ENCODE measurements at regions not wholly inside any gene's neighbourhood (a gene's known extent, or its start where the extent isn't known, plus 50 kb on each side); places are given as distances from the start of the nearest gene placed in this dataset.
"Not testable (repeated sequence)": the region's sequence is repeated elsewhere in the genome, so short reads cannot be mapped to it uniquely, and the experiment has no call there.

DNA sequence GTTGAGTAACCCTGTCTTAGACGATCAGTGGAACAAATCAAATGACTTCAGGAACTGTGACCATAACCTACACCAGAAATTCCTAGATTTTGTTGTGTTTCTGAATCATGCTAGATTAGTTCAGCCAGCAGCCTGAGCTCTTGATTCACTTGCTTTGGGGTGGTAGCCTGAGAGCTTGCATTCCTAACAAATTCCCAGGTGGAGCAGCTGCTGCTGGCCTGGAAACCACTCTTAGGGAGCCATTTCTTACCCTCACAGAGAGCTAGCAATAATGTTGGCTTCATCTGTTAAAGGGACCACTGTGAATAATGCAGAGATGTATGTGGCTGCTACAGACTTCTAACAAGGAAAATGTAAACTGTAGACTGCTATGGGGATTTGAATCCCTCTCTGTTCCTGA is 388.1 kb upstream of the PRR20A start:
- Histone ChIP-seq H3K27ac (ENCODE audit: low read depth, low read length) (no peak overlapping the region), H3K27me3 (ENCODE audit: control insufficient read depth, insufficient read depth, low read length) (no peaks in the 10 kb centered on the region), H3K4me1 (ENCODE audit: control insufficient read depth, insufficient read depth, low read length) (no peaks in the 10 kb centered on the region), H3K9me3 (ENCODE audit: control insufficient read depth, insufficient read depth, low read length) (no peaks in the 10 kb centered on the region), H3K4me3 (ENCODE audit: low read depth, low read length) (no peak overlapping the region), H3K36me3 (ENCODE audit: control insufficient read depth, insufficient read depth, low read length) (no peaks in the 10 kb centered on the region)
- DNase-seq (ENCODE audit: low read depth in 4 of 6, low spot score in 6 of 6): no peak
- WGBS (ENCODE audit: insufficient coverage): no CpG with 5 or more reads among the region's 1 CpG

GRCh38 chr13:56755181-56755935 is 385.4 kb upstream of the PRR20A start:
- Histone ChIP-seq H3K27ac (ENCODE audit: low read depth, low read length) (no peak overlapping the region), H3K9me3 (ENCODE audit: control insufficient read depth, insufficient read depth, low read length) (no peaks in the 10 kb centered on the region), H3K4me1 (ENCODE audit: control insufficient read depth, insufficient read depth, low read length) (no peaks in the 10 kb centered on the region), H3K36me3 (ENCODE audit: control insufficient read depth, insufficient read depth, low read length) (no peaks in the 10 kb centered on the region), H3K27me3 (ENCODE audit: control insufficient read depth, insufficient read depth, low read length) (no peaks in the 10 kb centered on the region), H3K4me3 (ENCODE audit: low read depth, low read length) (no peak overlapping the region)
- peak in 4 of 6 donors; percentile 1 to 59 (median 4) for DNase-seq (ENCODE audit: low read depth in 4 of 6, low spot score in 6 of 6)
- 69% methylated on average over 2 of the region's 3 CpGs for WGBS (ENCODE audit: insufficient coverage)

GRCh38 chr13:56763333-56763732 is 377.4 kb upstream of the PRR20A start:
- H3K4me3 ChIP-seq (ENCODE audit: low read depth, low read length); H3K4me1 ChIP-seq (ENCODE audit: control insufficient read depth, insufficient read depth, low read length); H3K27ac ChIP-seq (ENCODE audit: low read depth, low read length); DNase-seq (ENCODE audit: low read depth in 4 of 6, low spot score in 6 of 6); H3K36me3 ChIP-seq (ENCODE audit: control insufficient read depth, insufficient read depth, low read length); H3K9me3 ChIP-seq (ENCODE audit: control insufficient read depth, insufficient read depth, low read length); H3K27me3 ChIP-seq (ENCODE audit: control insufficient read depth, insufficient read depth, low read length): not testable (repeated sequence)
- WGBS (ENCODE audit: insufficient coverage): 100% methylated on average over 1 of the region's 1 CpG

DNA sequence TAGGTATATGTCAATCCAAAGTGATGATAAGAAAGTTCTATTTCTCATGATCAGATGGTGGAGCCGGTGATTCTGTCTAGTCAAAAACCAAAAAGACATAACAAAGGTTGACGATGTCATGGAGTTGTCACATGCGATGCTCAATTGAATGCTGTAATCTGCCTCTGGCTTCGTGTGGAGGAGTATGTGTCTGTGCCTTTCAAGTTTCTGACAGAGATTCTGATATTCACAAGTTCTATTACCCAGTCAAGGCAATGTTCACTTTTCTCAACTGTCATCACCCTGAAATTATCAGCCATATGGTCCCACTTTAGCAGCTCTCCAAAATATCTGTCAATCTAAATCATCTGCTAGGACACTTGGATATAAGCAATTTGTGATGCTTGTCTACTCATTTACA is 367.6 kb upstream of the PRR20A start:
- Histone ChIP-seq H3K4me3 (ENCODE audit: low read depth, low read length) (no peak overlapping the region), H3K9me3 (ENCODE audit: control insufficient read depth, insufficient read depth, low read length) (no peaks in the 10 kb centered on the region), H3K27me3 (ENCODE audit: control insufficient read depth, insufficient read depth, low read length) (no peaks in the 10 kb centered on the region), H3K4me1 (ENCODE audit: control insufficient read depth, insufficient read depth, low read length) (no peaks in the 10 kb centered on the region), H3K36me3 (ENCODE audit: control insufficient read depth, insufficient read depth, low read length) (no peaks in the 10 kb centered on the region), H3K27ac (ENCODE audit: low read depth, low read length) (no peak overlapping the region)
- WGBS (ENCODE audit: insufficient coverage): 93% methylated on average over 3 of the region's 4 CpGs
- DNase-seq (ENCODE audit: low read depth in 4 of 6, low spot score in 6 of 6): peak in 1 of 6 donors; percentile 34

DNA sequence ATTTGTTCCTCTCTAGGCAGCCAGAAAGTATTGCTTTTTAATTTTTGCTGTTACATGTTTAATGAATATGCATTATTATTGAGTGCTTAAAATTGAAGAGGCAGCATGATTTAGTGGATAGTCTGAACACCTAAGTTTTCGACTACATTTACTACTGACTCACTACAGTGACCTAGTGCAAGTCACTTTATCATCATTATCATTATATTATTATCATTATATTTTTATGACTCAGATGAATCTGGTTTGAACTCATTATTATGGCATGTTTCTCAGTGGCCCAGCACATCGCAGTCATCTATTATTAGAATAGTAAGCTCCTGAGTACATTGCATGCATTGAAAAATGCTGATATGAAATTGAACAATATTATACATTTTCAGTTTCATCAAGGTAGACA is 351.2 kb upstream of the PRR20A start:
- H3K27me3 ChIP-seq (ENCODE audit: control insufficient read depth, insufficient read depth, low read length): no peaks in the 10 kb centered on the region
- H3K36me3 ChIP-seq (ENCODE audit: control insufficient read depth, insufficient read depth, low read length): no peaks in the 10 kb centered on the region
- H3K4me1 ChIP-seq (ENCODE audit: control insufficient read depth, insufficient read depth, low read length): no peaks in the 10 kb centered on the region
- H3K27ac ChIP-seq (ENCODE audit: low read depth, low read length): no peak overlapping the region
- no CpG with 5 or more reads among the region's 2 CpGs for WGBS (ENCODE audit: insufficient coverage)
- H3K9me3 ChIP-seq (ENCODE audit: control insufficient read depth, insufficient read depth, low read length): no peaks in the 10 kb centered on the region
- H3K4me3 ChIP-seq (ENCODE audit: low read depth, low read length): no peak overlapping the region
- DNase-seq (ENCODE audit: low read depth in 4 of 6, low spot score in 6 of 6): peak in 1 of 6 donors; percentile 5

DNA sequence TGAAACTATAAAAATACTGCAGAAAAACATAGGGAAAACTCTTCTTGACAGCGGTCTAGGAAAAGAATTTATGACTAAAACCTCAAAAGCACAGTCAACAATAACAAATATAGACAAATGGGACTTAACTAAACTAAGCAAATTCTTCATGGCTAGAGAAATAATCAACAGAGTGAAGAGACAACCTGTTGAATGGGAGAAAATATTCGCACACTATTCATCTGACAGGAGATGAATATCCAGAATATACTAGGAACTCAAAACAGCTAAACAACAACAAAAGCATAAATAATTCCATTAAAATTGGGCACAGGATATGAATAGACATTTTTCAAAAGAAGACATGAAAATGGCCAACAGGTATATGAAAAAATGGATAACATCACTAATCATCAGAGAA is 303.6 kb upstream of the PRR20A start:
- H3K27me3 ChIP-seq (ENCODE audit: control insufficient read depth, insufficient read depth, low read length): no peaks in the 10 kb centered on the region

DNA sequence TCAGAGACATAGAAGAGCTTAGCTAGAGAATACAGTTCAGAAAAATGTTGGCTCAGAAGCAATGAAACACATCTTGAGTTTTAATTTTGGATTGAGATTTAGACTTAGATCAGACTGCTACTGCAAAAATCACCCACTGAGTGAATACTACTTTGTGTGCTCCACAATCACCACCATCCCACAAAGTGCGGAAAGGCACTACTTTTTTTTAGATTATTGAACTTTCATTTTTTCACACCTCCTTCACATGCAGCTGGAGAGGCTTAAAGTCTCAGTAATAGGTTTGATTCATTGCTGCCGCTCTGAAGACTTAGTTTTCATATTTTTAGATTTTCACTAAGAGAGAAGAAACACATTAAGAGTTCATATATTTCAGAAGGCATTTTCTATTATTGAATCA is 289.9 kb upstream of the PRR20A start:
- H3K4me1 ChIP-seq (ENCODE audit: control insufficient read depth, insufficient read depth, low read length): no peaks in the 10 kb centered on the region
- no peak overlapping the region for H3K4me3 ChIP-seq (ENCODE audit: low read depth, low read length)
- WGBS (ENCODE audit: insufficient coverage): 40% methylated on average over 1 of the region's 2 CpGs
- no peaks in the 10 kb centered on the region for H3K27me3 ChIP-seq (ENCODE audit: control insufficient read depth, insufficient read depth, low read length)
- no peaks in the 10 kb centered on the region for H3K9me3 ChIP-seq (ENCODE audit: control insufficient read depth, insufficient read depth, low read length)
- H3K36me3 ChIP-seq (ENCODE audit: control insufficient read depth, insufficient read depth, low read length): no peaks in the 10 kb centered on the region
- DNase-seq (ENCODE audit: low read depth in 4 of 6, low spot score in 6 of 6): peak in 1 of 6 donors; percentile 2
- no peak overlapping the region for H3K27ac ChIP-seq (ENCODE audit: low read depth, low read length)

More for the DNA sequence above, 303.6 kb upstream of the PRR20A start:
- Histone ChIP-seq H3K27ac (ENCODE audit: low read depth, low read length) (no peak overlapping the region), H3K4me3 (ENCODE audit: low read depth, low read length) (no peak overlapping the region), H3K36me3 (ENCODE audit: control insufficient read depth, insufficient read depth, low read length) (no peaks in the 10 kb centered on the region), H3K4me1 (ENCODE audit: control insufficient read depth, insufficient read depth, low read length) (no peaks in the 10 kb centered on the region), H3K9me3 (ENCODE audit: control insufficient read depth, insufficient read depth, low read length) (no peaks in the 10 kb centered on the region)
- no peak for DNase-seq (ENCODE audit: low read depth in 4 of 6, low spot score in 6 of 6)
- no CpG with 5 or more reads among the region's 2 CpGs for WGBS (ENCODE audit: insufficient coverage)

GRCh38 chr13:56861476-56861875 is 279.2 kb upstream of the PRR20A start:
- Histone ChIP-seq H3K4me3 (ENCODE audit: low read depth, low read length) (no peak overlapping the region), H3K27me3 (ENCODE audit: control insufficient read depth, insufficient read depth, low read length) (no peaks in the 10 kb centered on the region), H3K27ac (ENCODE audit: low read depth, low read length) (no peak overlapping the region), H3K4me1 (ENCODE audit: control insufficient read depth, insufficient read depth, low read length) (no peaks in the 10 kb centered on the region), H3K9me3 (ENCODE audit: control insufficient read depth, insufficient read depth, low read length) (no peaks in the 10 kb centered on the region), H3K36me3 (ENCODE audit: control insufficient read depth, insufficient read depth, low read length) (no peaks in the 10 kb centered on the region)
- WGBS (ENCODE audit: insufficient coverage): no CpG with 5 or more reads among the region's 2 CpGs
- no peak for DNase-seq (ENCODE audit: low read depth in 4 of 6, low spot score in 6 of 6)

GRCh38 chr13:56864451-56864850 is 276.3 kb upstream of the PRR20A start:
- no peak for DNase-seq (ENCODE audit: low read depth in 4 of 6, low spot score in 6 of 6)
- Histone ChIP-seq H3K27ac (ENCODE audit: low read depth, low read length) (no peak overlapping the region), H3K4me1 (ENCODE audit: control insufficient read depth, insufficient read depth, low read length) (no peaks in the 10 kb centered on the region), H3K27me3 (ENCODE audit: control insufficient read depth, insufficient read depth, low read length) (no peaks in the 10 kb centered on the region), H3K36me3 (ENCODE audit: control insufficient read depth, insufficient read depth, low read length) (no peaks in the 10 kb centered on the region), H3K9me3 (ENCODE audit: control insufficient read depth, insufficient read depth, low read length) (no peaks in the 10 kb centered on the region), H3K4me3 (ENCODE audit: low read depth, low read length) (no peak overlapping the region)
- no CpG with 5 or more reads among the region's 2 CpGs for WGBS (ENCODE audit: insufficient coverage)

DNA sequence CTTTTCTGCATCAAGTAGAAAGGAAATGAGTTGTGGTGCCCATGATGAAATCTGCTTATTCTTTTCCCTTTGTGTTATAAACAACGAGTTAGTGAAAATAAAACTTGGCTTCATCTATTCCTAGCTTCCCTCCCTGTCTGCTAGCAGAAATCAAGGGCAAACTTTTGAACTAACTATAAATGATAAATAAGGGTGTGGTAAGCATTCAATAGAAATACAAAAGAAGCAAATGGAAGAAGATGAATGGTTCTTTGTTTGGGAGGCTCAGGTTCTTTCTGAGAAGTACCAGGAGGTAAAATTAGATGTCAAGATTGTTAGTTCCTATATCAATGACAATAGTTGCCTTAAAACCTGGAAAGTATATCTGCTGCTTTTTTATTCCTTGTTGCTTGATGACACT is 275.3 kb upstream of the PRR20A start:
- no peaks in the 10 kb centered on the region for H3K27me3 ChIP-seq (ENCODE audit: control insufficient read depth, insufficient read depth, low read length)
- no peaks in the 10 kb centered on the region for H3K9me3 ChIP-seq (ENCODE audit: control insufficient read depth, insufficient read depth, low read length)
- no peaks in the 10 kb centered on the region for H3K4me1 ChIP-seq (ENCODE audit: control insufficient read depth, insufficient read depth, low read length)
- H3K4me3 ChIP-seq (ENCODE audit: low read depth, low read length): no peak overlapping the region
- no peak for DNase-seq (ENCODE audit: low read depth in 4 of 6, low spot score in 6 of 6)
- no peaks in the 10 kb centered on the region for H3K36me3 ChIP-seq (ENCODE audit: control insufficient read depth, insufficient read depth, low read length)
- H3K27ac ChIP-seq (ENCODE audit: low read depth, low read length): no peak overlapping the region
- WGBS (ENCODE audit: insufficient coverage): no CpG with 5 or more reads among the region's 1 CpG
